HG03439 (cell line): ENCODE measurements at regions not wholly inside any gene's neighbourhood (a gene's known extent, or its start where the extent isn't known, plus 50 kb on each side); places are given as distances from the start of the nearest gene placed in this dataset.
"Not testable (repeated sequence)": the region's sequence is repeated elsewhere in the genome, so short reads cannot be mapped to it uniquely, and the experiment has no call there.

Experiments
- ATAC-seq: cut with Tn5 transposase; IDR thresholded peaks from one replicate; pipeline ENCODE4 v1.9.1; 2021; ENCODE audit warnings: mild to moderate bottlenecking, moderate library complexity; ENCODE audit not compliant: unreplicated experiment

- ATAC-seq, result no peak
Observed at GRCh38 chr1:221601166-221601565, 140.7 kb downstream of the DUSP10 start.

- ATAC-seq, result no peak
Observed at GRCh38 chr1:221602830-221603229, 139.1 kb downstream of the DUSP10 start.

GRCh38 chr1:221604390-221604789, 137.5 kb downstream of the DUSP10 start:
- not testable (repeated sequence) for ATAC-seq

GRCh38 chr1:221604948-221605347, 136.9 kb downstream of the DUSP10 start:
- no peak for ATAC-seq

- no peak for ATAC-seq
Observed at GRCh38 chr1:221605569-221605968, 136.3 kb downstream of the DUSP10 start.

- no peak for ATAC-seq
Observed at GRCh38 chr1:221606256-221606655, 135.6 kb downstream of the DUSP10 start.

- ATAC-seq, result no peak
Observed at GRCh38 chr1:221608835-221609320, 133.0 kb downstream of the DUSP10 start.

GRCh38 chr1:221611656-221612046, 130.2 kb downstream of the DUSP10 start:
- no peak for ATAC-seq

GRCh38 chr1:221612047-221612777, 129.7 kb downstream of the DUSP10 start:
- ATAC-seq, result no peak

- ATAC-seq, result no peak
Observed at GRCh38 chr1:221620437-221621384, 121.2 kb downstream of the DUSP10 start.

- no peak for ATAC-seq
Observed at GRCh38 chr1:221621683-221622082, 120.2 kb downstream of the DUSP10 start.

GRCh38 chr1:221622389-221622788, 119.5 kb downstream of the DUSP10 start:
- no peak for ATAC-seq

GRCh38 chr1:221625026-221625425, 116.9 kb downstream of the DUSP10 start:
- ATAC-seq, result no peak

- no peak for ATAC-seq
Observed at GRCh38 chr1:221626041-221626440, 115.8 kb downstream of the DUSP10 start.

- no peak for ATAC-seq
Observed at GRCh38 chr1:221630236-221630635, 111.7 kb downstream of the DUSP10 start.

GRCh38 chr1:221631556-221631955, 110.3 kb downstream of the DUSP10 start:
- no peak for ATAC-seq

- ATAC-seq, result no peak
Observed at GRCh38 chr1:221632072-221632471, 109.8 kb downstream of the DUSP10 start.

- no peak for ATAC-seq
Observed at GRCh38 chr1:221633841-221634409, 108.0 kb downstream of the DUSP10 start.

- no peak for ATAC-seq
Observed at GRCh38 chr1:221634606-221635005, 107.3 kb downstream of the DUSP10 start.

GRCh38 chr1:221635305-221635704, 106.6 kb downstream of the DUSP10 start:
- no peak for ATAC-seq

GRCh38 chr1:221636096-221636495, 105.8 kb downstream of the DUSP10 start:
- no peak for ATAC-seq
